A673 (cell line): ENCODE measurements at regions not wholly inside any gene's neighbourhood (a gene's known extent, or its start where the extent isn't known, plus 50 kb on each side); places are given as distances from the start of the nearest gene placed in this dataset.

Source experiments
- BruUV-seq: library from RNA; stranded (reverse); fragments of 400-500 nt; replicated peaks from 2 replicates; lab custom pipeline; 2021; lab: Mats Ljungman, UMichigan
- CTCF ChIA-PET: fragments of 300-600 bp; sonication (Branson Sonifier 250); formaldehyde crosslinking; loops from one replicate; lab custom pipeline; 2022; ENCODE audit warnings: antibody characterized with exemption; lab: Charles Lee
- POLR2A ChIA-PET: fragments of 300-600 bp; sonication (Branson Sonifier 250); formaldehyde crosslinking; loops from one replicate; lab custom pipeline; 2022; ENCODE audit warnings: antibody characterized with exemption; ENCODE audit not compliant: low non-redundant PET; lab: Charles Lee
- DNase-seq: peaks from one replicate; pipeline ENCODE4 v3.0.0-alpha.2; 2015; ENCODE audit warnings: low spot score
- H3K27ac ChIP-seq: fragments of 200-600 bp; sonication (generic); 2 replicates; pipeline ENCODE4 v1.5.1; 2016; ENCODE audit warnings: mixed run types, low read depth, mild to moderate bottlenecking, mixed read lengths, antibody characterized with exemption, low read length; ENCODE audit not compliant: poor library complexity, severe bottlenecking
- H3K27me3 ChIP-seq: fragments of 200-600 bp; sonication (generic); replicated peaks from 2 replicates; pipeline ENCODE4 v1.6.1; 2017; ENCODE audit warnings: mixed run types, low read depth, mild to moderate bottlenecking, mixed read lengths, antibody characterized with exemption, low read length; ENCODE audit not compliant: insufficient read depth, poor library complexity
- H3K36me3 ChIP-seq: fragments of 200-600 bp; sonication (generic); 2 replicates; pipeline ENCODE4 v1.6.1; 2016; ENCODE audit warnings: mixed run types, mild to moderate bottlenecking, mixed read lengths, antibody characterized with exemption, low read length; ENCODE audit not compliant: insufficient read depth, poor library complexity, severe bottlenecking
- H3K4me1 ChIP-seq: fragments of 200-600 bp; sonication (generic); 2 replicates; pipeline ENCODE4 v1.6.1; 2017; ENCODE audit warnings: mixed run types, mild to moderate bottlenecking, mixed read lengths, antibody characterized with exemption, low read length; ENCODE audit not compliant: insufficient read depth, poor library complexity, severe bottlenecking
- H3K4me3 ChIP-seq: fragments of 200-600 bp; sonication (generic); 2 replicates; pipeline ENCODE4 v1.5.1; 2016; ENCODE audit warnings: low read depth, mixed run types, mild to moderate bottlenecking, mixed read lengths, low read length; ENCODE audit not compliant: poor library complexity, severe bottlenecking
- H3K9me3 ChIP-seq: fragments of 200-600 bp; sonication (generic); 2 replicates; pipeline ENCODE4 v1.6.1; 2016; ENCODE audit warnings: mixed run types, low read depth, mild to moderate bottlenecking, mixed read lengths, antibody characterized with exemption, low read length; ENCODE audit not compliant: poor library complexity, severe bottlenecking
- CTCF ChIP-seq: fragments of 300-800, 200-600 bp; sonication (generic); conservative IDR thresholded peaks from 2 replicates; pipeline ENCODE4 v1.5.1; 2017; ENCODE audit warnings: low read depth, mild to moderate bottlenecking, antibody characterized with exemption, low read length, moderate library complexity, mixed read lengths
- EZH2 ChIP-seq: fragments of 200-600 bp; sonication (generic); IDR thresholded peaks from 2 replicates; pipeline ENCODE4 v1.6.1; 2017; ENCODE audit warnings: borderline replicate concordance, low read depth, mild to moderate bottlenecking, mixed read lengths, antibody characterized with exemption, low read length; ENCODE audit not compliant: poor library complexity, severe bottlenecking
- intact Hi-C: fragments of 100-400 bp; cut with micrococcal nuclease; formaldehyde crosslinking; loops from one replicate; pipeline ENCODE4 v1.10.0; 2022; ENCODE audit not compliant: unreplicated experiment

DNA sequence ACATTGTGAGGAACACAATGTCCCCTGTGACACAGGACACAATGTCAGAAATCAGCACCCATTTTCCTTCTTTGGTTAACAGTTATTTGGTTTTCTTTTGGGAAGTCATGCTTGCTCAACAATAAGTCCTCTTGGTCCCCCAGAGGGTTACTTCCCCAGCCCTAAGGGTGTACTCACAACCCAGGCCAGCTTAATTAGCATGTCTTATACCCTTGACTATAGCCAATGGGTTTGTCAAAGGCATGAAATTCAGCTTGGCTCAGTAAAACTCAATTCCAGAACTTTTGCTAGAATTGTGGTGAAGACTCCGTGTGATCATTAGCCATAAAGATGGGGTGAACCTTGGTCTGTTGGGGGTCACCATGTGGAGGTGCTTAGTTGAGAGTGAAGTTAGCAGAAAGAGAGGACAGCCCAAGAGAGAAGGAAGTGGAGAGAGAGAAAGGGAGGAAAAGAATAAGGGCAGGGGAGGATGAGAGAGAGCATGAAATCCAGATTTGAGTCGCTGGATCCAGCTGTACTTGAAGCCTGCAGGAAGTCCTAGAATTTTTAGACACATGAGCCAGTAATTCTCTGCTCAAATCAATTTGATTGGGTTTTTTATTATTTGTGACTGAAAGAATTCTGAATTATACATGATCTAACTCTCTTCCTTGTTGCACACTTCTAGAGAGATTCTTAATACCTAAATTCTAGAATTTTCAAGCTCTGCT is 321.3 kb upstream of the JAG1 start:
- Histone ChIP-seq H3K27ac (no peak overlapping the region), H3K4me3 (no peak overlapping the region), H3K27me3 (no peaks in the 10 kb centered on the region), H3K9me3 (no peaks in the 10 kb centered on the region), H3K4me1 (no peaks in the 10 kb centered on the region), H3K36me3 (no peaks in the 10 kb centered on the region)
- CTCF ChIA-PET = no interaction called here
- no TSS peak for BruUV-seq
- no peak for DNase-seq
- POLR2A ChIA-PET = interaction anchor here (0.6 kb wide), 1 partner anchor 106 kb away, joined by 3 read pairs; no protein-coding TSS in a partner anchor
- TF ChIP-seq CTCF = no peak
- no peak for TF ChIP-seq EZH2
- intact Hi-C loops = no loop called here

DNA sequence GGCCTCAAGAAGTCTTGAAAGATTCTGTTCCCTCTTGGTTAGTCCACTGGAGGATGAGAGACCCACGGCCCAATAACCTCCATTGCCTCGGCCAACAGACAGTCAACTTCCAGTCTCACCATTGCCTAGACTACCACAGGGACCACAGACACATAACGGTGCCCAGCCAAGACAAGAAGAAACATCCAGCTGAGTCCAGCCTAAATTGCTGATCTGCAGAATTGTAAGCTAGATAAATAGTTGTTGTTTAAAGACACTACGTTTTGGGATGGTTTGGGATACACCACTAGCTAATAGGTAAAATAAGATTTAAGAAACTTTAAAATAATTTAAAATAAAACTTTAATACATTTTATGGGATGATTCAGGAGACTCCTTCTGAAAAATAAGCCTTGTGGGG is 324.7 kb upstream of the JAG1 start:
- no peak for DNase-seq
- no TSS peak for BruUV-seq
- Histone ChIP-seq H3K4me1 (no peaks in the 10 kb centered on the region), H3K9me3 (no peaks in the 10 kb centered on the region), H3K36me3 (no peaks in the 10 kb centered on the region), H3K27me3 (no peaks in the 10 kb centered on the region), H3K4me3 (no peak overlapping the region), H3K27ac (no peak overlapping the region)
- TF ChIP-seq CTCF (no peak), EZH2 (no peak)
- CTCF ChIA-PET = no interaction called here
- POLR2A ChIA-PET = no interaction called here
- intact Hi-C loops = no loop called here

- H3K36me3 ChIP-seq = no peaks in the 10 kb centered on the region
- intact Hi-C loops = loop anchor here (5.0 to 10.0 kb wide), 2 partner anchors 274 to 328 kb away; partner anchors contain the start of gene JAG1
- no TSS peak for BruUV-seq
- ChIA-PET POLR2A (no interaction called here), CTCF (no interaction called here)
- no peak overlapping the region for H3K4me3 ChIP-seq
- no peak for DNase-seq
- TF ChIP-seq CTCF = no peak
- no peak for TF ChIP-seq EZH2
- H3K9me3 ChIP-seq = no peaks in the 10 kb centered on the region
- no peaks in the 10 kb centered on the region for H3K27me3 ChIP-seq
- H3K4me1 ChIP-seq = no peaks in the 10 kb centered on the region
- no peak overlapping the region for H3K27ac ChIP-seq
Measured at GRCh38 chr20:11000416-11000815, 326.6 kb upstream of the JAG1 start.
